Cerebellar cortex (tissue), 1 donor: ENCODE measurements at regions not wholly inside any gene's neighbourhood (a gene's known extent, or its start where the extent isn't known, plus 50 kb on each side); places are given as distances from the start of the nearest gene placed in this dataset.

Source experiments
- DNase-seq: peaks from one replicate; pipeline ENCODE4 v3.0.0-alpha.2; 2015; ENCODE audit warnings: low spot score

DNA sequence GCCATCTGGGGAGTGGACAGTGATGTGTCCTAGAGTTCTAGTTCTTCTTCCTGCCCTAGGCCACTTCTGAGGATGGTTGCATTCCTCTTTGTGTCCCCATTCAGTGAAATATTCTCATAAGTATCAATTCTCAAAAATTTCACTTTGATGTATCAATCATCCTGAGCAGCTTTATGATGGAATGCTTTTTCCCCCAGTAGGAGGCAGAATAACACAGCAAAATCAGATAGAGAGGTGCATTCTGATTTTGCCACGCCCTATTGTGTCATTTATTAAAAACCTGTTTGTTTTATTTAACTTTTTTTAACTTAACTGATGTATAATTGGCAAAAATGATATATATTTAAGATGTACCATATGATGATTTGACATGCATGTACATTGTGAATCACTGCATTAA, 656.0 kb upstream of the GRM7 start:
- no peak for DNase-seq

- no peak for DNase-seq
Measured at GRCh38 chr3:6216135-6217026, 644.5 kb upstream of the GRM7 start.

DNA sequence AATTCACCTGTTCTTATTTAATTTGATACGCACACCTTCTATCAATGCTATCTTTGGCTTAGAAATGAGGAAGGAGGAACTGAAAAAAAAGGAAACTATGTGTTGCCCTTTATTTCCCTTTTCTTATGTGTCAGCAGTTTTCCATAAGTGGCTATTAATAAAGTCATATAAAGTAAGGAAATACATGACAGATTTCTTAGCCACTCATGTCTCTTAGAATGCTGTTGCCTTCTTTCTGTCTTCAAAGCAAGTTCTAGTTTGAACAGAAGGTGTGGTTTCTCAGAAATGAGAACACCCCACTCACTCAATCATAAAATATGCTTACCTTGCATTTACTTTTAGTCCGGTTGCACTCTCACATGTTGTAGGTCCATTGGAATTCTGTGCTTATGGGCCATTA, 640.5 kb upstream of the GRM7 start:
- DNase-seq = no peak

DNA sequence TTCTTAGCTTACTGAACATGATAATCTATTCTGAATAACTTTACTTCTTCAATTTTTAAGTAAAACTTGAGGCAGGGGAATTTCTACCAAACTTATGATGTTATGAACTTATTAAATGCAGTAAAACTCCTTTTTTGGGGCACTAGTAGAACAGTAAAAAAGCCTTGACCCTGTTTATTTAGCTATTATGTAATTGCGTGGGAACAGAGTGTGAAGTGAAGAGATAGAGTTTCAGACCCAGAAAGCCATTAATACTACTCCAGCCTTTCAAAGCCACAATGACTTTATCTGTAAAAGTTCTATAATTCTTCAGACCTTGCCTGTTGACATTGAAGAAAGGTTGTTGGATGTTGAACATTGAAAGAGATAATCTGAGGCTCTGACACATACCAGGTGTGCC, 638.8 kb upstream of the GRM7 start:
- no peak for DNase-seq

DNA sequence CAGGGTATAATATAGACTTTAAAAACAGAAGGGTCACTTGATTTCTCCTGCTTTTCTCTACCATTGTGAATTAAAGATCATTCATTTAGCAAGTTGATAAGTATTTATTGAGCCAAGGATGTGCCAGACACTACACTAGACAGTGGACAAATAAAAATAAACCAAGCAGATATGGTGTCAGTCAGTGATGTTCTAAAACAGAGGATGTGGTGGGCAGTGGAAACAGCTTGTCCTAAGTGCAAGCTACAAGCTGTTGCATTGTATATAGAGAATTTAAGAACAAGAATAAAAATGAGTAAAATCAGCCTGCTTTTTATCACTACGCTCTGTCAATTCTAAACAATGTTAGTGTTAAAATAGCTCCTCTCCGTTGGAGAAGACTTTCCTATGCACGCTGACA, 637.3 kb upstream of the GRM7 start:
- no peak for DNase-seq

GRCh38 chr3:6228958-6229683, 631.8 kb upstream of the GRM7 start:
- DNase-seq = no peak

DNA sequence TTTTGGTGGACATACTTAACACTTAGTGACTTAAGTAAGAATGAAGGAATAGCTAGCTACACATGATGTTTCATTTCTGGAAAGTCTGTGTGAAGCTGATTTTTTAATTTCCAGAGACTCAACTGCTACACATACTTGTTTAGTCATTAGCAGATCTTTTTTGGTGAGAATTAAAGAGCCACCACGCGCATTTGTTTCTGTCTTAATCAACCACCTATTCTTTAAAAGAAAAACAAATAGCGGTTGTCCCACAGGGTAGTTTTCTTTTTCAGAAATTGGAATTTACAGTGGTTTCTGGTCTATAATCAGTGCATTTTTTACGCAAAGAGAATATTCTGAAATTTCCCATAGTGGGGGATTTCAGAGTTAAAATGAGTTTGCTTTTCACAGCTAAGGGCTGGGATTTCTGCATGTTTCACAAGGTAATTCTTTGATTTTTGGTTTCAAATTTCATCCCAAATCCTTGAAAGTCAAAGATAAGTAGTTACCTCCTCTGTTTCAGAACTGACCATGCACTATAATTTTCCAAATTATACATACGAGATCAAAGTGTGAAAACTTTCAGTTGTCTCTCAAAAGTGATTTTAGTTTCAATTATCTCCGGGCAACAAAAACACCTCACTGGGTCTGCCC, 631.0 kb upstream of the GRM7 start:
- DNase-seq = no peak

DNA sequence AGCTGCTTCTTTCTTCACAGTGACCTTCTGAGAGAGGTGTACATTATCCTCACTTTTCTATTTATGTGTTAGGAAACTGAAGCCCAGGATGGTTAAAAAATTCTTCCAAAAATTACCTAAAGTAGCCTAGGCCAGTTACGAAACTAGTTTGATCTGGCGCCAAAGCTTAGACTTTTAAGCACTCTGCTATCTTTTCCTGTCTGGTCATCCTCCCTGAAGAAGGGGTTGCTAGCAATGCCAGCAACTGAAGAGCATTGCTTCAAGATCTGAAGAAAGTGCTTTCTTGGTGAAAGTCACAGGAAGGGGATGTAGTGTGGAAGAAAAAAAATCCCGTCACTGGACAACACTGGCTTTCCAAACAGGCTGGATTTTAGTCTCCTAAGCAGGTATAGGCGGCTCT, 618.8 kb upstream of the GRM7 start:
- no peak for DNase-seq

DNA sequence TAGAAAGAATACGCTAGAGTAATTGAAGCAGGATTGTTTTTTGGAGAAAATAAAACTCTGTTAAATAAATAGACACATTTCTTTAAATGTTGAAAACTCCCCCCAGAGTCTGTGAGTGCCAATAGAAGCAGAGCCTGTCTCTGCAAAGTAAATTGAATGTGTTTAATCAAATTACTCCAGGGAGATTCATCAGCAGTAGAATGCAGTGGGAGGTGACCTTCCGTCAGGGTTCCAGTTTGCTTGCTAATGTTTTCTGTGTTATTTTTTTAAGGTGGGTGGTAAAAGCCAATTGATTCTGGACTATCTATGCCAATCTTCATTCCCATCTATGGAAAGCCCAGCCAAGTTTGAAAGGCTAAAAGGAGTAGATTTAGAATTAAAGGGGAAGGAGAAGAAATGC, 612.4 kb upstream of the GRM7 start:
- DNase-seq = no peak

DNA sequence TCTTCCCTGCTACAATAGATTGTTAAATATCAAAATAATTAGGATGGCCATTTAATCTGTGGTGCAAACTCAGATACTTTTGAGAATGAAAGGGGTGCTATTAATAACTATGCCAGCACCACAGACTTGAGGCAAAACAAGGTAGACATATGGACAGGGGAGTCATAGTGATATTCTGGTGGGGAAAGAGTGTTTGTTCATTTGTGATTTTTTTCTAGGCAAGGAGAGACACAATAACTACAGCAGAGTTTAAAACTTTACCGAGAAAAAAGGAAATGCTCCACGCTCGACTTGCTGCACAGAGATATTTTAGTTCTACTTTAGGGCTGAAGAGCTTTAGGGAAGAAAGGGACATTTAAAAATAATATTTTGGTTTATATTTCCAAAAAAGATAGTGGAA, 611.2 kb upstream of the GRM7 start:
- DNase-seq = no peak

DNA sequence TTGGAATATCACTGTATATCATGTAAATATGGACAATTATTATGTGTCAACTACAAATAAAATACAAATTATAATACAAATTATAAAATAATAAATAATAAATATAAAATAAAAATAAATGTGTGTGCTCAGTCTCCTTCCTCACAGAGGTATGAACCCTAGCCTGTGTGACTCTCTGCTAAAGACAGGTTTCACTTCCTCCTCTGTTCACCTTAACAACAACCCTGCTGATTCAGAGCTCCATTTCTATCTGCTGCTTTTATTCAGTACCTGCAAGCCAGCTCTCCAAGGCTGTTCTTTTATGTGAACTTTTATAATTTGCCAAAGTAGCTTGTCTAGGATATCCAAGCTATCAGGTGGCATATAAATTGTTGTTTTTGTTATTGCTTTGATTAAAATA, 610.7 kb upstream of the GRM7 start:
- DNase-seq = no peak

DNA sequence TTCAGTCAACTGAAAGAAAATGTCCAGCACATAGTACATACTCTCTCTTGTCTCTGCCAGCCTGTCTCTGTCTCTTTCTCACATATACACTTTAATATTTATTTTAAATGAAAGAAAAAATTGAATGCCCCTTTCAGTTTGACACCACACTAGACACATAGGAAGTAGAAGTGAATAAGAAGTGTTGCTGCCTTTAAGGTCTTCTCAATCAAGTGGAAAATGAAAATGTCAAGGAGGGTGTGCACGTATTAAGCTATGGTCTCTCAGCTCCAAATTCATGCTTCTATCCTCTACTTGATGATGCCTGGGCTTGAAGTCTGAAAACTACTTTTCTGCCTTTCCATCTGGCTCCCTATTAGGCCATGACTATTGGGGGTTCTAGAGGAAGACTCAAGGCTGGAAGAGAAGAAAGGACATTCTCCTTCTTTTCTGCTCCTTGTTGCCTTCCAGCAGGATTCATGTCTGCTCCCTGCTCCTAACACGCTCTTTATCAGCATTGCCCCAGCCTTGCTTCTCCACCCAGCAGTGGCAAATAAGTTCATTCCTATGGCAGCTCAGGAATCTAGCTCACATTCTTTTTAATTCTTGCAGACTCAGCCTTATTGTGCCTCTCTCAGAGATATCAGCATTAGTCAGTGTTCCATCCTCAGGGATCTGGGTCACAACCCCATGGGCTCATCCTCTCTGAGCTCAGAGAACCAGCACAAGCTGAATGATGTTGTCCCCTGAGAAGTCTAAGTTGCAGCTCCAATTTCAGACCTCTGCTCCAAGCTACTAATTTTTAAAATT, 609.1 kb upstream of the GRM7 start:
- no peak for DNase-seq

DNA sequence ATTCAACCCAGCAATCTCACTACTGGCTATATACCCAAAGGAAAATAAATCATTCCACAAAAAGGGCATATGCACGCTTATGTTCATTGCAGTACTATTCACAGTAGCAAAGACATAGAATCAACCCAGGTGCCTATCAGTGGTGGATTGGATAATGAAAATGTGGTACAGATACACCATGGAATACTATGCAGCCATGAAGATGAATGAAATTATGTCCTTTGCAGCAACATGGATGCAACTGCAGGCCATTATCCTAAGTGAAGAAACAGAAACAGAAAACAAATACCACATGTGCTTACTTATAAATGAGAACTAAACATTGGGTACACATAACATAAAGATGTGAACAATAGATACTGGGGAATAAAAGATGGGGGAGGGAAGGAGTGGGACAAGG, 606.4 kb upstream of the GRM7 start:
- DNase-seq = no peak

GRCh38 chr3:6255229-6255628, 605.7 kb upstream of the GRM7 start:
- no peak for DNase-seq

DNA sequence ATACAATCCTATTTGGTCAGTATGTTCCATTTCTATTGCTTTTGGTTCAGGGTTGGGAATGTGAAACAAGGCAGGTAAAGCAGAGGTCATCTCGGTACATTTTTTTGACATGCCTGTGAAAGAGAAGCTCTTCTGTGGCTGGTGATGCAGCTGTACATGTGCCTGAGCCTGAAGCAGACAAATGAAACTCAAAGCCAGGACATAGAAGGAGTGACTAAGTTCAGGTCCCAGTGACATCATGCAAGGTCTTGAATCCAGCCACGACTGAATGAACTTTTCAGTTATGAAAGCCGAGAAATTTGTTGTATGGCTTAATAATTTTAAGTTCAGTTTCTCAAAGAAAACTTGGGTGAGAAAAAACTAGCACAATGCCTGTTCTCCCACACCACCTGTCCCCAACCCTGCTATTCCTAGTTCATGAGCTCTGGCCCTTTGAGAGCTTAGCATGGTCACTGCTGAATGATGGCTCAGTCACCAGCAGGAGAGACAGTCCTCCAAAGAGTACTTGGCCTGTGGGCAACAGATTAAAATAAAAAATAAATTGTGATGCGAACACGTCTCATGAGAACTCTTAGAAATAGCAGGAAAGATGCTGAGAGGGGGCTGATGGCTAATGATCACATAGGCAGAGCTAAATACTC, 600.2 kb upstream of the GRM7 start:
- no peak for DNase-seq

- no peak for DNase-seq
Measured at GRCh38 chr3:6262010-6262409, 598.9 kb upstream of the GRM7 start.

- no peak for DNase-seq
Measured at GRCh38 chr3:6264036-6264435, 596.9 kb upstream of the GRM7 start.

DNA sequence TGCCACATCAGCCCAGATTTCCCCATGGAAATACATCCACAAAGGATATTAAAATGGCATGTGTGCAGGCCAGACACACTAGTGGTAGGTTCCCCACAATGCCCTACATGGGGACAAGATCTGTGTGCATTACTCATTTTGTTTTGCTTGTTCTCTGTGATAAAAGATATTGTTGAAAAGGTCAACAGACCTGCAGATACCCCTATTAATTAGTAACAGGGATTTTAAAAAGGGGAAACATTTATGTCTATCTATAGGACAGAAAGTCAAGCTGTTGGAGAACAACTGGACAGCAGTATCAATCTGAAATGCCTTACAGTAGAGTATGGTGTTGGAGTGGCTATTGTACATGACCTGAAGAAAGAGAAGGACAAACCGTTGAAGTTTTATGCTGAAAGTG, 596.0 kb upstream of the GRM7 start:
- no peak for DNase-seq

DNA sequence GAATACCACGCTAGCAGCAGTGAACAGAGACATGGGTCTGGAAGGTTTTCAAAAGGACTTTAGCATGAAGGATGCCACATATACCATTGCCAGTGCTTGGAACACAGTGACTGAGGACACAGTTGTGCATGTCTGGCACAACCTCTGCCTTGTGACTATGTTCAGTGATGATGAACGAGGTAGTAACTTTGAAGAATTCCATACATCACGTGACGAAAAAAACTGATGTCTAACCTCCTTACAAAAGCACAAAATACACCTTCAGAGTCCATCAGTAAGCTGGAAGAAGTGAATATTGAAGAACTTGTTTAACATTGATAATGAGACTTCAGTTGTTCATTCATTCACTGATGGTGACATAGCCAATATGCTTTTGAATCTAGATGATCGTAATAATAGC, 594.8 kb upstream of the GRM7 start:
- no peak for DNase-seq

DNA sequence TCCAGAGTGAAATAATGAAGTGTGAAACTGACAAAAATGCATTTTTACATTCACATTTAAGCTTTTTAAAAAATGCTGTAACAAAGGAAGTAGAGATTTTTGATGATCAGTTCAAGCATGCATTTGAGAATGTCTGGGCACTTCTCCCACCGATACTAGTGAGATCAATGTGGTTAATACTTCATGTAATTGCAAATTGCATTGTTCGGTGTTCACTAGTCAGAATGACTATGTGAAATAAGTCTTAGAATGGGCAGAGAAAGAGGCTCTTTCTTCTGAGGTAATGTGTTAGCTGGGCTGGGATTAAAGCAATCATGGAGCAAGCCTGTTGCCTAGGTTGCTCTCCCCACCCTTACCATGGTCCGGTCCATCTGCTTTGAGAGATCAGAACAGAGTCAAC, 587.0 kb upstream of the GRM7 start:
- no peak for DNase-seq

DNA sequence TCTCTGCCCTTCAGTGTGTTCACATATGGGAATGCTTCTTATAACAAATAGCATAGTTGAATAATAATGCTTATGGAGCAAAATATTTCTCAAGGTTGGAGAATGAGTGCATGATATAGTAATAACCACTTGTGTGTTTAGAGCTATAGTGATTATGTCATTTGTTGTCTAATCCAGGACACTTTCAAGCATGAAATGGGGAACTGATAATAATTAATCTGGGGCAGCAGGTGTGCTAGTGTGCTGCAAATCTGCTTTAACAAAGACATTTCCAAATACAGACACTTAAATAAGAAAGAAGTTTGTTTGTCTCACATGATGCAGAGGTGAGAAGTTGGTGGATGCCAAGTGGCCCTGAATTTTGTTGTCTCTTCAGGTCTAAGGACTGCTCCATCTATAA, 579.3 kb upstream of the GRM7 start:
- DNase-seq = no peak

- no peak for DNase-seq
Measured at GRCh38 chr3:6282918-6283317, 578.0 kb upstream of the GRM7 start.
